ENCODE measurements at regions not wholly inside any gene's neighbourhood (a gene's known extent, or its start where the extent isn't known, plus 50 kb on each side); places are given as distances from the start of the nearest gene placed in this dataset.

- DNase-seq = no peak
These were observed 149.7 kb upstream of the SPRY4 start for GRCh38 chr5:142474431-142475094.

GRCh38 chr5:142473038-142473437, 148.2 kb upstream of the SPRY4 start:
- no peak for DNase-seq

GRCh38 chr5:142472306-142472951, 147.6 kb upstream of the SPRY4 start:
- no peak for DNase-seq

DNA sequence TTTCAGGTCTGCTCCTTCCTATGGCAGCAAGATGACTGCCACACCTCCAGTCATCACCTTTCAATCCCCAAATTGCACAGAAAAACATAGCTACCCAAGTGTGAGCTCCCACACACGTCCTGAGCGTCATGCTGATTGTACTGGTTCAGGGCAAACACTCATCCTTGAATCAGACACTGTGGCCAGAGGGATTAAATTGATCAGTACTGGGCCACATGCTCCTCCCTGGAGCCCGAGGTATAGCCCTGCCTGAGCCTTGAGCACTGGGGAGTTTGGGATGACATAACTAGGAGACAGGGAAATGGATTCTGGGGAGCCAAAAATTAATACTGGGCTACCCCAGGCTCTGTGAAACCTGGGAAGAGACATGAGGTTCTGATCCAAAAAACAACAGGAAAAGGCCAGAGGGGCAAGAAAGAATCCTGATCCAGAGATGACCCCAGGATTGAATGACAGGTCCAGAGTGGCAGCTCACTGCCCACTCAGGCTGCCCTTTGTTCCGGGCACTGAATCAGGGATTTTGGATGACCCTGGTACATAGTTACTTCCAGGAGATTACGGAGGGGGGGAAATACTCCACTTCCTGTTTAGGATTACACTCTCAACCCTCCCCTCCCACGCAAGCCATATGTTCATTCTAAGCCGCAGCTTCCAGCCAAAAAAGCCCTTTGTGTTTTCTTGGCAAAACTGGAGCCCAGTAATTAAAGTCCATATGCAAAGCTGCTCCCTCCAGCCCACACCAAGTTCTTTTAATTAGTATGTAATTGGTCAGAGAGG, 141.6 kb upstream of the SPRY4 start:
- peak; percentile 50 for DNase-seq

DNA sequence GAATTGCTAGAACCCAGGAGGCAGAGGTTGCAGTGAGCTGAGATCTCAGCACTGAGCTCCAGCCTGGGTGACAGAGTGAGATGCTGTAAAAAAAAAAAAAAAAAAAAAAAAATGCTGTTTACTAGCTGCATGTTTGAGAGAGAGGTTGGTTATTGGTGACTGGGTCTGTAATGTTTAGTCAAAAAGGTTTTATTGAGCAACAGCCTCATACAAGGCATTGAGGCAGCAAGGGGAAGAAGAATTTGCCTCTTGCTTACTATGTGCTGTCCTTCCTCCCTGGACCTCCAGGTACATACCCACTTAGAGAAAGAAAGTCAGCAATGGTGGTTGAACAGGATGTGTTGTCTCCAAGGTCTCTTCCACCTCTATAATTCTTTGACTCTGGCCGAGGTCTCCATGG, 140.7 kb upstream of the SPRY4 start:
- DNase-seq = no peak

- DNase-seq = no peak
These were observed 139.1 kb upstream of the SPRY4 start for GRCh38 chr5:142463904-142464303.

- no peak for DNase-seq
These were observed 136.3 kb upstream of the SPRY4 start for GRCh38 chr5:142461028-142461590.

DNA sequence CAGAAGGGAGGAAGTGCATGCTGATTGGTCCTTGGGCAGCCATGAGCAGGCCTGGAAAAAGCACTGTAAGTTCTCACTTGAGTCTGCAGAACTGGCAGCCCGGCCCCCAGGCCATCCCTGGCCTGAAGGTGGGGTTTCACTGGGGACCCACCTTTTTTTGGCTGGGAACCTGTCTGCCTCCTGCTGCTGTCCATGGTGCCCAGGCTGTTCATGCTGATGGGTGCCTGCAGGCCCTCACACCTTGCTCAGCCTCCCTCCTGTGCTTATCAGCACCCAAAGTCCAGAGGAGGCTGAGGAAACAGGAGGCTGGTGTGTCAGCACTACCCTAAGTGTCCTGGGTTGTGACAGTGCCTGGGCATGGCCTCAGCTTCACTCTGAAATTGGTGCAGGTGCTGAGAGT, 134.4 kb upstream of the SPRY4 start:
- DNase-seq = no peak

DNA sequence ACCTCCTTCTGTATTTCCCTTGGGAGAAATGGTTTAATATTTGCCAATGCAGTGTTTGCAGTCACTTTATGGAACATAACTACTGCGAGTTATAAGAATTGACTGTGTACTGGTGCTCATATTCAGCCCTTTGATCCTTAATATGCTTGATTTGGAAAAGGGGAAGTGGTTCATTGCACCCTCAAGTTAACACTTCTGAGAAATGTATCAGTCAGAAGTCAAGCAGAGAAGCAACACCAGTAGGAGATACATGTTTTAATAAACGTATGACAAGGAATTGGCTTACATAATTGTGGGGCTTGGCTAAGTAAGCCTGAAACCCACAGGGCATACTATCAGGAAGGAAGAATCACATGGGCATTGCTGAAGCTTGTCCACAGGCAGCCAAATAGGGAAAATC, 131.0 kb upstream of the SPRY4 start:
- no peak for DNase-seq

DNA sequence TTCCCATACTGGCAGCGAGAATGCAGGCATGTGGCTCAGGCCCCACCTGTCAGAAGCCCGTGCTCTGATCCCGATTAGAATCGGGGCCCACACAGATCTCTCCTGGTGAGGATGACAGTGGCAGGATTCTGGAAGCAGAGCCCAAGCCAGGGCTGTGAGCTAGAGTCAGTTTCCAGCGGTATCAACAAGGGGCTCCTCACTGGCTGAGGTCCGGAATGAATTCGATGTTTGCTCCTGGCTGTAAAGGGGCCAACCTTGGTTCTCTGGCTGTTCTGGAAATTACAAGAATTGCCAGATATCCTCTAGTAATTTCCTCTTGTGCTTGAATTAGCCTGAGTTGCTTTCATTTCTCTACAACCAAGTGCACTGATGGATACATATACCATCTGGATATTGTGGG, 129.1 kb upstream of the SPRY4 start:
- DNase-seq = no peak

DNA sequence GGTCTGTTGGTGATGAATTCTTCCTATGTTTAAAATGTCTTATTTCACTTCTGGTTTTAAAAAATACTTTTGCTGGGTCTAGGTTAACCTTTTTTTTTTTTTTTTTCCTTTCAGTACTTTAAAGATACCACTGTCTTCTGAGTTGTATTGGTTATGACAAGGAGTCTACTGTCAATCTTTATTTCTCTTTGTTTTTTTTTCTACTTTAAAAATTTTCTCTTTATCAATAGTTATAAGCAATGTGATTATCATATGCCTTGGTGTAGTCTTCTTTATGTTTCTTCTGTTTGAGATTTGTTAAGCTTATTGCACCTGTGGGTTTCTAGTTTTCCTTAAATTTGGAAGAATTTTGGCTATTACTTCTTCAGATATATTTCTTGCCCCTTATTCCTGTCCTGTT, 125.6 kb upstream of the SPRY4 start:
- no peak for DNase-seq

GRCh38 chr5:142447887-142448286, 123.1 kb upstream of the SPRY4 start:
- no peak for DNase-seq

DNA sequence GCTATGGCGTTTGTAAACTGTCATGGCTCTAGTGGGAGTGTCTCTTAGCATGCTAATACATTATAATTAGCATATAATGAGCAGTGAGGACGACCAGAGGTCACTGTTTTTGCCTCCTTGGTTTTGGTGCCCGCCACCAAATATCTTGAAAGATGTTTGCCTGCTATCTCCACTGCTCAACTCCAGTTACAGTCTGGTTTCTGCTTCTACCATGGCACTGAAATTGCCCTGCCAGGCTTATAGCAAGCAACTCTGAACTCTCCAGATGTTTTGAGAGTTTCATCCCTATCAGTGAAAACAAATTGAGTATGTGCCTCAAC, 122.1 kb upstream of the SPRY4 start:
- DNase-seq = no peak

DNA sequence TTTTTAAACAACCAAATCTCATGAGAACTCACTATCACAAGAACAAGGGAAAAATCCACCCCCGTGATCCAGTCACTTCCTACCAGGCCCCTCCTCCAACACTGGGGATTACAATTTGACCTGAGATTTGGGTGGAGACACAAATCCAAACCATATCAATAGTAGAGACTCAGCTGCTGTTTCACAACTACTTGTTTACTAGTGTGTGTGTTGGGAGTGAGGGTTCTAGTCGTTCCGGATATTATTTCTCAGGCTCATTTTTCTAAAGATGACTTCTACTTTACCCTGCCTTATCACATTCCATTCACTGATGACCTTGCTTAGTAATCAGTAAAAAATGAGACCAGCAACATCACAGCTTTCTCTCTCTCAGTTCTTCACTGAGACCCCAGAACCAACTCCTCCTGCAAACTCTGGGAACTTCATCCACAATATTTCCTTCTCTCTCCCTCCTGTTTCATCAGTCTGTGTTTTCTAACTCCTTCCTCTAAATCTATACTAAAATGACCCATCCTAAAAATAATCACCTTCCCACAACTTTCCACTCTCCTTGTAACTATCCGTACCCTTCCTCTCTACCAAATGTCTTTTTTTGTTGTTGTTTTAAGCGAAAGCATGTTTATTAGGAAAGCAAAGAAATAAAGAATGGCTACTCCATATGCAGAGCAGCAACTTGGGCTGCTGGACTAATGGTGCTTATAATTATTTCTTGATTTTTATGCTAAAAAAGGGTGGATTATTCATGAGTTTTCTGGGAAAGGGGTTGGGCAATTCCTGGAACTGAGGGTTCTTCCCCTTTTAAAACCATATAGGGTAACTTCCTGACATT, 121.5 kb upstream of the SPRY4 start:
- DNase-seq = no peak

GRCh38 chr5:142445266-142445665, 120.4 kb upstream of the SPRY4 start:
- no peak for DNase-seq

DNA sequence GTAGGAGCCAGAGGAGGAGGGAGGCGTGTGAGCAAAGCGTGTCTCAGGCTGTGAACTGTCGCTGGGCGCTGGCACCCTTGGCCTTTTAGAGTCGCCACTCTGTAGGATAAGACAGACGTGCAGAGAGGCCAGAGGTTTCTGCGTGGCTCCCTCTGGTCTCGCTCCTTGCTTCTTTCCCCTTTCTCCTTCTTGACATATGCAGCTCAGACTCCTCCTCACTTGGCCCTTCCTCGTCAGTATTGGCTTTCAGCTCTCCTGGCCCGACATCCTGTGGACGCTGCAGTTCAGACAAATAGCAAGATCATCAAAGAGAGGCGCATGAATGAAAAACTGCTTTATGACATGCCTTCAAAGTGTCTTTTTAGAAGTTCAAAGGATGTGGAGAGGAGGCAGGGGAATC, 116.8 kb upstream of the SPRY4 start:
- peak; percentile 76 for DNase-seq

GRCh38 chr5:142439207-142439860, 114.5 kb upstream of the SPRY4 start:
- DNase-seq = peak; percentile 67

GRCh38 chr5:142438573-142438972, 113.8 kb upstream of the SPRY4 start:
- no peak for DNase-seq

GRCh38 chr5:142437563-142437962, 112.7 kb upstream of the SPRY4 start:
- DNase-seq = no peak

- DNase-seq = no peak
These were observed 110.7 kb upstream of the SPRY4 start for GRCh38 chr5:142435410-142436115.

- DNase-seq = no peak
These were observed 109.4 kb upstream of the SPRY4 start for GRCh38 chr5:142434322-142434612.

All from hindlimb muscle (tissue), 1 donor.